NCI-H146 (cell line): ENCODE measurements at regions not wholly inside any gene's neighbourhood (a gene's known extent, or its start where the extent isn't known, plus 50 kb on each side); places are given as distances from the start of the nearest gene placed in this dataset.
"Not testable (repeated sequence)": the region's sequence is repeated elsewhere in the genome, so short reads cannot be mapped to it uniquely, and the experiment has no call there.

Experiments used
- DNase-seq: peaks from one replicate; lab custom pipeline; 2025; lab: John Stamatoyannopoulos, UW

- no peak for DNase-seq
Observed at GRCh38 chr15:26024241-26024640, 161.1 kb upstream of the ATP10A start.

GRCh38 chr15:26023691-26024090 lies 160.6 kb upstream of the ATP10A start:
- DNase-seq: no peak

GRCh38 chr15:26023231-26023630 lies 160.1 kb upstream of the ATP10A start:
- no peak for DNase-seq

DNA sequence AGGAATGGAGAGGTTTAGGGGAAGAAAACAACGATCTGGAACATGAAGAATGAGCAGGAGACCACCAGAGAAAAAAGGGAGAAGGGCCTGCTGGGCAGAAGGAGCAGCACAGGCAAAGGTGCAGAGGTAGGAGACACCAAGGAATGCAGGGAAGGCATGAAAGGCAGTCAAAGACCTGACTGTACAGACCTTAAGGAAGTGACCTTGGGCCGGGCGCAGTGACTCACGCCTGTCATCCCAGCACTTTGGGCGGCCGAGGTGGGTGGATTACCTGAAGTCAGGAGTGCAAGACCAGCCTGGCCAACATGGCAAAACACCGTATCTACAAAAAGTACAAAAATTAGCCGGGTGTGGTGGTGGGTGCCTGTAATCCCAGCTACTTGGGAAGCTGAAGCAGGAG lies 157.7 kb upstream of the ATP10A start:
- no peak for DNase-seq

GRCh38 chr15:26017665-26018064 lies 154.5 kb upstream of the ATP10A start:
- no peak for DNase-seq

GRCh38 chr15:26015516-26016075 lies 152.5 kb upstream of the ATP10A start:
- no peak for DNase-seq

DNA sequence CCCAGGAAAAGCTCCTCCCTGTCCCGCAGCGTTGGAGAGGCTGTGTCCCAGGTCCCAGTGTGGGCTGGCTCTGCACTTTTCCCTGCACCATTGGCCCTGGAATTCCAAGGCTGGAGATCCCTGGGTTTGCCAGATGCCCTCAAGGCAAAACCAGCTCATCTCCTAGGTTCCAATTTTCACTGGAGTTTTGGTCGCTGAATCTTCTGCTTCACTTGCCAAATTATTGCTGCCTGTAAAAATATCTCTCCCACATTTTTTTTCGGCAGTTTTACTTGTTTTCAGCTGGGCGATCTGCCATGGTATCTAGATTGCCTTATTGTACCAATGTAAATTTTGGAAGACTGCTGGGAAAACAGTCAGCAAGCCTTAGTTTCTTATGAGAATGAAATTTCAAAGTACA lies 150.9 kb upstream of the ATP10A start:
- no peak for DNase-seq

DNA sequence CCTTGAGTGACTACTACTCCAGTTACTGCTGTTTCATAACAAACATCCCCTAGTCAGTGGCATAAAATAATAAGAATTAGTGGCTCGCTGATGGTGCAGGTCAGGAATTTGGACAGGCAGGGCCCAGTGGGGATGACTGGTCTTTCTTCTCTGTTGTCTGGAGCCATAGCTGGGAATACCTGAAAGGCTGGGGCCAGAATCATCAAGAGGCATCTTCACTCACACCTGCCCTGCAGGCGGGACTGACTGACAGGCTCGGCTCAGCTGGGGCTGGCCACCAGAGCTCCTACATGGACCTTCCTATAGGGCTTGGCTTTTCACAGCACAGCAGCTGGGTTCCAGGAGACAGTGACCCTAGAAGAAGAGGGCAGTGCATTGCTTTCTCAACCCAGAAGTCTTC lies 148.8 kb upstream of the ATP10A start:
- no peak for DNase-seq

GRCh38 chr15:26007151-26007550 lies 144.0 kb upstream of the ATP10A start:
- no peak for DNase-seq

- DNase-seq: no peak
Observed at GRCh38 chr15:26001201-26001600, 138.1 kb upstream of the ATP10A start.

DNA sequence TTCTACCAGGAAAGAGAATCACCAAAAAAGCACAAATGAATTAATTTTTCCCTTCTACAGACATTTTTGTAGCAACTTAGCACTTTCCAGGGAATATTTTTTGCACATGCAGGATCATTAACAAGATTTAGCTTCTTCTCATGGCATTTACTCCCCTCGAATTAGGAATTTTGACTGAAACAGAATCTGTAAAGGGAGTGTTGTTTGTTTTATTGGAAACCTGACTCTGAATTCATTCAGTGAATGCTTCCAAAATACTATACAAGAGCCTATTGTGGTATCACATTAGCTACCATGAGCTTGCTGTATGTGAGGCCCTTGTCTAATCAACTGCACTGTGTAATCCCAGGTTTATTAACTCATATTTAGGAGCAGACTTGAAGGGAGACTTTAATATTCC lies 130.4 kb upstream of the ATP10A start:
- DNase-seq: no peak

DNA sequence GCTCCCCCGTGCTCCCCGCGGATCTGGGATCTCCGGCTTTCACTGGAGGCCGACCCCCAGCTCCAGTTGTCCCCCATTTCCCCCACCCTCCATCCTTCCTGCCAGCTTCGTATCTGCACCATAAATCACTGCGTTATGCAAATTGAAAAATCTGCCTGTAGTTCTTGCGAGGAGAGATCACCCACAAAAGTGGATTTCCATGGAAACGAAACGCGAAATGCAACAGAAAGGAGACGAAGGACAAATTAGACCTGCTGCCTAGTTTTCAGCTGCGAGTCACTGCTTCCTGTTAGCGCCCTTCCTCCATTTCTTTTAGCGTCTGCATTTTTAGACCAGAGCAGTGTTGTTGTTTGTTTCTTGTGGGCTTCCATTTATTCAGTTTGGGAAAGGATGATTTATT lies 127.1 kb upstream of the ATP10A start:
- DNase-seq: no peak

DNA sequence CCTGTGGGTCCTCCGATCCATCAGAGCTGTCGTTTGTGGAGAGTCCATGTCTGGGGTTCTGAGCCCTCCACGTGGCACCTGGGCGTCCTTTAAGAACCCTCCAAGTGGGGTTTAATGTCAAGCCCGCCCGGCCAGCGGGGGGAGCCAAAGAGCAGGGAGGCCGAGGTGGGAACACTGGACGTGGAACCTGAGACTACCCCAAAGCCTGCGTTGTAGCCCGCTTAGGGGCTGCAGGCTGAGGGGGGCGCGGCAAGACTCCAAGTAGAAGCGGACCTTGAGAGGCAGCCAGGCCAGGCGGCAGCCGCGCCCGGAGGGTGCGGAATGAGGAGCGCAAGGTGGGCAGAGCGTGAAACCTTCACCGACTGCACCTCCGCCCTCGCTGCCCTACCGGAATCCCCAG lies 126.2 kb upstream of the ATP10A start:
- no peak for DNase-seq

- DNase-seq: not testable (repeated sequence)
Observed at GRCh38 chr15:25988716-25989115, 125.6 kb upstream of the ATP10A start.

DNA sequence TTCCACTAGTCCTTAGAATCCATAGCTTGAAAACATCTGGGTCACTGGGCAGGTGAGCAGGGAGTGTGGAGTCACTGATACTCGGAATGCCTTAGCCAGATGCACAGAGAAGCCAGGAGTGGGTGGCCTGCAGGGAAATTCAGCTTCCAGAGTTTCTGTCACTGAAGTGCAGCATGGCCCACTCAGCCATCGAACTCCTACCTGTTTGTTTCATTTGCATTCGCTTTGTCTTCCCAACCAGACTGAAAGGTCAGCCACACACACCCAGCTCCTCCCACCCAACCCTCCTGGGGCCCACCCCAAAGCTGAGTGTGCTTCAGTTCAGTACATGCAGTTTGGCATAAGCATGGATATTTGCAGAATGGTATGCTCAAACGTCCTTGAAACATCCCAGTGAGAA lies 124.5 kb upstream of the ATP10A start:
- no peak for DNase-seq

DNA sequence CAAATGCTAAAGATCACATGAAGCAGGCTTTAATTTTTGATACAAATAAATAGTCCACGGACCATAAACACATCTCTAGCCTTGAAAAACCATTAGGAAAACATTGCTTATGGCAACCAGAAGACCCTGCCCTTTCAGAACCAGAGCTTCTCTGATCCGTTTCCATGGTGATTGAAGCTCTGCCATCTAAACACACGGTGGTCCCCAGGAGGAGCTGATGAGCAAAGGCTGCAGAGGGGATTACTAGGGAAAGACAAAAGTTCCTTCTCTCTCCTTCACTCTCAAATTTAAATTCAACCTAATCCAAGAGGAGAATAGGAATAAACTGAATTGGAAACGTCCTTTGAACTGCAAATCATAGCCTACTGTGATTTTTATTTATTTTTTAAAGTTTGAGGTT lies 122.0 kb upstream of the ATP10A start:
- DNase-seq: no peak

- DNase-seq: no peak
Observed at GRCh38 chr15:25982736-25983135, 119.6 kb upstream of the ATP10A start.

DNA sequence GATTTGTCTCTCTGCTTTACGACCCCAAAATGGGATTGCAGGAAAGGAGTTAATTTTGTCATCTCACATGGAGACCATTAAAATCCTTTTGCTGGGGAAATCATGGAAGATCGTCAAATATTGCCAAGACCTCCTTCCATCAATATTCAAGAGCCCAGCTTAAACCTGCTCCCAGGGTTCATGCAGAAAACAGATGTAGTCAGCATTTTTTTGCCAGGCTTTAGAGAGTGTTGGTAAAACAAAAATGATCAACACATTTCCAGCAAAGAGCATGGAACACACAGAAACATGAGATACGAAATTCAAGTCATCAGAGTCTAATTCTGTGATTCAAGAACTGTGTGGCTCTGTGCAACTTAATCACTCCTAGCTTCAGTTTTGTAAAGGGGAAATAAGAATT lies 118.0 kb upstream of the ATP10A start:
- no peak for DNase-seq

- no peak for DNase-seq
Observed at GRCh38 chr15:25972141-25972675, 109.1 kb upstream of the ATP10A start.

GRCh38 chr15:25971053-25971452 lies 107.9 kb upstream of the ATP10A start:
- no peak for DNase-seq

GRCh38 chr15:25969886-25970285 lies 106.8 kb upstream of the ATP10A start:
- DNase-seq: no peak

DNA sequence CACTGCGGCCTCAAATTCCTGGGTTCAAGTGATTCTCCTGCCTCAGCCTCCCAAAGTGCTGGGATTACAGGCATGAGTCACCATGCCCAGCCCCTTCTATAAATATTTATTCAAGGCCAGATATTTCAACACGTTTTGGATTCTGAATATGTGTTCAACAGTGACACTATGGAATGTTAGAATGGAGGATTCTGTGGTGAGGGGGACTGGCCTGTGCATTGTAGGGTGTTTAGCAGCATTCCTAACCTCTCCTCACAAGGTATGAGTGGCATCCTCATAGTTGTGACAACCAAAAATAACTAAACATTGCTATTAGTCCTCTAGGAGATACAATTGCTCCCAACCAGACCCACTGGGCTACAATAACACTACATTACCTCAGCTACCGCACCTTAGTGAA lies 104.0 kb upstream of the ATP10A start:
- DNase-seq: no peak

- DNase-seq: no peak
Observed at GRCh38 chr15:25965326-25965725, 102.2 kb upstream of the ATP10A start.

GRCh38 chr15:25960273-25960672 lies 97.1 kb upstream of the ATP10A start:
- no peak for DNase-seq

GRCh38 chr15:25959100-25959499 lies 96.0 kb upstream of the ATP10A start:
- DNase-seq: no peak
